Vagina (tissue), 2 donors: ENCODE measurements at regions not wholly inside any gene's neighbourhood (a gene's known extent, or its start where the extent isn't known, plus 50 kb on each side); places are given as distances from the start of the nearest gene placed in this dataset.

Source experiments
- DNase-seq, 2 donors: peaks; one replicate each; pipeline ENCODE4 v3.0.0-alpha.2; 2017; ENCODE audit errors: extremely low spot score in 2 of 2
- H3K27ac ChIP-seq: fragments of 200-600 bp; sonication (generic); one replicate; pipeline ENCODE4 v1.5.1; 2019
- H3K27me3 ChIP-seq: fragments of 200-600 bp; sonication (generic); one replicate; pipeline ENCODE4 v1.5.1; 2019
- H3K36me3 ChIP-seq, 2 donors: fragments of 200-600 bp; sonication (generic); one replicate each; pipeline ENCODE4 v1.5.1; 2017 to 2019
- H3K4me1 ChIP-seq: fragments of 200-600 bp; sonication (generic); one replicate; pipeline ENCODE4 v1.5.1; 2019
- H3K4me3 ChIP-seq, 2 donors: fragments of 200-600 bp; sonication (generic); 1 replicate in 1 of 2; 2 replicates in 1 of 2; pipeline ENCODE4 v1.5.1; 2016 to 2019
- H3K9me3 ChIP-seq: fragments of 200-600 bp; sonication (generic); one replicate; pipeline ENCODE4 v1.5.1; 2019
- POLR2A ChIP-seq, 2 donors: fragments of 450-650 bp; IDR thresholded peaks; one replicate each; pipeline ENCODE4 v1.6.1; 2017; ENCODE audit warnings: antibody characterized with exemption in 2 of 2, mild to moderate bottlenecking in 2 of 2, moderate library complexity in 2 of 2
- POLR2AphosphoS5 ChIP-seq, 2 donors: sonication (generic); formaldehyde crosslinking; IDR thresholded peaks; one replicate each; pipeline ENCODE4 v1.9.0; 2017; ENCODE audit warnings: antibody characterized with exemption in 2 of 2, mild to moderate bottlenecking in 2 of 2, low read depth in 1 of 2; ENCODE audit not compliant: insufficient read depth in 1 of 2
- intact Hi-C: fragments of 100-400 bp; cut with DNase I; formaldehyde crosslinking; loops from one replicate; pipeline ENCODE4 v1.15.1; 2023
- TF ChIP-seq, protein P1 (sequence below), 3 experiments: fragments of 450-650 bp in 2 of 3; fragments of 200-600 bp in 1 of 3; sonication (generic) in 1 of 3; IDR thresholded peaks; one replicate each; pipeline ENCODE4 v1.5.1; 2017 to 2019; ENCODE audit warnings: antibody characterized with exemption in 3 of 3, mild to moderate bottlenecking in 2 of 3, moderate library complexity in 2 of 3

DNA sequence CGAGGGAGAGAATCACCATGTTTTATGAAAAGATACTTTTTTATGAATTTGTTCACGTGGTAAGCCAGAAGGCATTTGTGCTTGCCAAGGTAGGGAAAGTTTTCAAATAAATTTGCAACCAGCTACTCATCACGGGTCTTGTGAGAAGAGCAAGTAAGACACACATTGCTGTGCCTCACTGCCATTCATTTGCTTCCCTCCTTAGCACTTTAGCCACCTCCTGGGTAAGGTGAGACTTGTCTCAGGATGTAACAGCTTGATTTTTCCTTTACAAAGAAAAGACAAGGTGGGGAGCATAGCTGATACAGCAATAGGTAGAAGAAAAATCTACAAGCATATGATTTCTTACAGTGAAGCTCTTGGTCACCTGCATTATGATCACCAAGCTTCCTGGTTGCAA is 342.4 kb upstream of the GRM3 start:
- TF ChIP-seq, protein P1, sequence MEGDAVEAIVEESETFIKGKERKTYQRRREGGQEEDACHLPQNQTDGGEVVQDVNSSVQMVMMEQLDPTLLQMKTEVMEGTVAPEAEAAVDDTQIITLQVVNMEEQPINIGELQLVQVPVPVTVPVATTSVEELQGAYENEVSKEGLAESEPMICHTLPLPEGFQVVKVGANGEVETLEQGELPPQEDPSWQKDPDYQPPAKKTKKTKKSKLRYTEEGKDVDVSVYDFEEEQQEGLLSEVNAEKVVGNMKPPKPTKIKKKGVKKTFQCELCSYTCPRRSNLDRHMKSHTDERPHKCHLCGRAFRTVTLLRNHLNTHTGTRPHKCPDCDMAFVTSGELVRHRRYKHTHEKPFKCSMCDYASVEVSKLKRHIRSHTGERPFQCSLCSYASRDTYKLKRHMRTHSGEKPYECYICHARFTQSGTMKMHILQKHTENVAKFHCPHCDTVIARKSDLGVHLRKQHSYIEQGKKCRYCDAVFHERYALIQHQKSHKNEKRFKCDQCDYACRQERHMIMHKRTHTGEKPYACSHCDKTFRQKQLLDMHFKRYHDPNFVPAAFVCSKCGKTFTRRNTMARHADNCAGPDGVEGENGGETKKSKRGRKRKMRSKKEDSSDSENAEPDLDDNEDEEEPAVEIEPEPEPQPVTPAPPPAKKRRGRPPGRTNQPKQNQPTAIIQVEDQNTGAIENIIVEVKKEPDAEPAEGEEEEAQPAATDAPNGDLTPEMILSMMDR (IDR thresholded peaks at IDR 0.05), result no peak
- no peak for TF ChIP-seq POLR2AphosphoS5 (IDR thresholded peaks at IDR 0.05; ENCODE audit: insufficient read depth in 1 of 2, low read depth in 1 of 2)
- no peak for TF ChIP-seq POLR2A (IDR thresholded peaks at IDR 0.05)
- no peak overlapping the region for H3K27ac ChIP-seq
- H3K36me3 ChIP-seq, result no peaks in the 10 kb centered on the region
- intact Hi-C loops, result no loop called here
- H3K4me1 ChIP-seq, result no peaks in the 10 kb centered on the region
- DNase-seq, result no peak
- H3K27me3 ChIP-seq, result no peaks in the 10 kb centered on the region
- no peaks in the 10 kb centered on the region for H3K9me3 ChIP-seq
- H3K4me3 ChIP-seq, result no peak overlapping the region

DNA sequence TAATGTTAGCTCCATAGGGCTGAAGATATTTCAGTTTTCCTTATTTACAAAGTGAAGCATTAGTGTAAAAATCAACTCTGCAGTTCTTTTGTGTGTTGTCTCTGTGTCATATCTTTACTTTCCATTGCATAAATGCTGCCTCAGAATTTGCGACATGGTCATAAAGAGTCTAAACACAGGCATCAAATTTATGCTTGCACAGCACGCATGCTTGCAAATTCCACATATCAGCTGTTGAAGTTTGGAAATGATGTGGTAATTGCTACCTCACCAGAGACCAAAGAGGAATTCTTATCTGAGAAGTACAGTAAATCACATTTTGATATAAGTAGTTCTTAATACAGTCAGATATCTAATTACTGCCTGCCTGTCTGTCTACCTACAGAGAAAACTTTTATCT is 348.2 kb upstream of the GRM3 start:
- Histone ChIP-seq H3K27me3 (no peaks in the 10 kb centered on the region), H3K4me3 (no peak overlapping the region), H3K4me1 (no peaks in the 10 kb centered on the region), H3K36me3 (no peaks in the 10 kb centered on the region), H3K9me3 (no peaks in the 10 kb centered on the region), H3K27ac (no peak overlapping the region)
- intact Hi-C loops, result no loop called here
- no peak for DNase-seq
- TF ChIP-seq POLR2A (IDR thresholded peaks at IDR 0.05) (no peak), POLR2AphosphoS5 (IDR thresholded peaks at IDR 0.05; ENCODE audit: insufficient read depth in 1 of 2, low read depth in 1 of 2) (no peak)
- TF ChIP-seq, protein P1 (IDR thresholded peaks at IDR 0.05), result no peak

DNA sequence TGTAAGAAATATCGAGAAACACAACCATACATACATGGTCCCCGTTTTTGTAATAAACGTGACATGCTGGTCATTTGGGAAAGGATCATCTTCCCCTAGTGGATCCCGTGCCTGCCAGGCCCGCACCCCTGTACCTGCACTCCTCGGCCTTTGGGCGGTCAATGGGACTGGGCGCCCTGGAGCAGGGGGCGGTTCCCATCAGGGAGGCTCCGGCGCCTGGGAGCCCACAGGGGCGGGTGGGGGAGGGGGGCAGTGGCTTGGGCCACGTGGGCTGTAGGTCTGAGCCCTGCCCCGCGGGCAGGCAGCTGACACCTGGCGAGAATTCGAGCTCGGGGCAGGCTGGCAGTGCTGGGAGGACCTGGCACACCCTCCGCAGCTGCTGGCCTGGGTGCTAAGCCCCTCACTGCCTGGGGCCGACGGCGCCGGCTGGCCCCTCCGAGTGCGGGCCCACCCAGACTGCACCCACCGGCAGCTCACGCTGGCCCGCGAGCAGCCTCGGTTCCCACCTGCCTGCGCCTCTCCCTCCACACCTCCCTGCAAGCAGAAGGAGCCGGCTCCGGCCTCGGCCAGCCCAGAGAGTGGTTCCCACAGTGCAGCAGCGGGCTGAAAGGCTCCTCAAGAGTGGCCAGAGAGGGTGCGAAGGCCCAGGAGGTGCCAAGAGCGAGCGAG is 361.6 kb upstream of the GRM3 start:
- Histone ChIP-seq H3K36me3 (no peaks in the 10 kb centered on the region), H3K27me3 (no peaks in the 10 kb centered on the region), H3K27ac (no peak overlapping the region), H3K9me3 (no peaks in the 10 kb centered on the region), H3K4me1 (no peaks in the 10 kb centered on the region), H3K4me3 (no peak overlapping the region)
- DNase-seq, result no peak
- no peak for TF ChIP-seq POLR2A (IDR thresholded peaks at IDR 0.05)
- no peak for TF ChIP-seq POLR2AphosphoS5 (IDR thresholded peaks at IDR 0.05; ENCODE audit: insufficient read depth in 1 of 2, low read depth in 1 of 2)
- TF ChIP-seq, protein P1 (IDR thresholded peaks at IDR 0.05), result no peak
- intact Hi-C loops, result no loop called here

DNA sequence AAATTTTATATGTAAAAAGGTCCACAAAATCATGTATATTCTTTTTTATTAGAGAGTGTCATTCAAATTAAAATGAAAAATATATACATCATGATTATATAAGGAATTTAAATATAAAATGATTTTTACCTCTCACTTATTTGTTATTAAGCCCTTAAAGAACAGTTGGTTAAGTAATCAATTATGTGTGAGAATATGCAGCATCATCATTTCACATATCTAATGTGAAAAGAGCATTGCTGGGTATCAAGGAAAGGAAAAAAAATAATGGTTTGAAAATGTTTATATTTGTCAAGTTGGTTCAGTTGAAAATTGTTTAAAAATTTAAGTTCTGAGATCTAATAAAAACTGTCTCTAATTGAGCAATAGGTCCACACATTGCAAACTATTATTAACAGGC is 363.6 kb upstream of the GRM3 start:
- no peak for TF ChIP-seq POLR2A (IDR thresholded peaks at IDR 0.05)
- TF ChIP-seq, protein P1 (IDR thresholded peaks at IDR 0.05), result no peak
- TF ChIP-seq POLR2AphosphoS5 (IDR thresholded peaks at IDR 0.05; ENCODE audit: insufficient read depth in 1 of 2, low read depth in 1 of 2), result no peak
- intact Hi-C loops, result no loop called here

DNA sequence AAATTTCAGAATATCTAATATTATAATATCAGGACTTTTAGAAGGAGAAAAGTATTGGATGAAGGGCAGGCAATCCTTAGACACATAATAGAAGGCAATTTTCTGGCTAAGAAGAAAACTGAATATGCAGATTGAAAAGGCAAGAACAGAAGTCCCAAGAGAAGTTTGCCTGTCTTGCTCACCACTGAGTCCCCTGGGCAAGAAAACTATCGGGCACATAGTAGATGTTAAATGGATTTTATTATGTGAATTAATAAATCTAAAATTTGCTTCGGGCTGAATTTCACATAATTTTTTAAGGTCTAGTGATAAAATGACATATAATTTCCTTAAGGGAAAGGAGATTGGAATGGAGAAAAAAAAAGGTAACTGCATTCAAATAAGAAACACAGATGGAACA is 380.9 kb upstream of the GRM3 start:
- Histone ChIP-seq H3K9me3 (no peaks in the 10 kb centered on the region), H3K4me1 (no peaks in the 10 kb centered on the region), H3K27me3 (no peaks in the 10 kb centered on the region), H3K36me3 (no peaks in the 10 kb centered on the region), H3K4me3 (no peak overlapping the region), H3K27ac (no peak overlapping the region)
- intact Hi-C loops, result no loop called here
- DNase-seq, result no peak
- no peak for TF ChIP-seq POLR2A (IDR thresholded peaks at IDR 0.05)
- TF ChIP-seq, protein P1 (IDR thresholded peaks at IDR 0.05), result no peak
- no peak for TF ChIP-seq POLR2AphosphoS5 (IDR thresholded peaks at IDR 0.05; ENCODE audit: insufficient read depth in 1 of 2, low read depth in 1 of 2)

More for the DNA sequence above, 363.6 kb upstream of the GRM3 start:
- H3K27ac ChIP-seq, result no peak overlapping the region
- H3K4me1 ChIP-seq, result no peaks in the 10 kb centered on the region
- H3K4me3 ChIP-seq, result no peak overlapping the region
- no peaks in the 10 kb centered on the region for H3K36me3 ChIP-seq
- H3K27me3 ChIP-seq, result no peaks in the 10 kb centered on the region
- DNase-seq, result no peak
- H3K9me3 ChIP-seq, result no peaks in the 10 kb centered on the region
